Lung (tissue), 11 donors: ENCODE measurements at regions not wholly inside any gene's neighbourhood (a gene's known extent, or its start where the extent isn't known, plus 50 kb on each side); places are given as distances from the start of the nearest gene placed in this dataset.

Experiments
- ATAC-seq: fragments of 200-7000 bp; cut with Tn5 transposase; one replicate; pipeline ENCODE4 v1.9.1; 2020; ENCODE audit warnings: moderate number of reproducible peaks; ENCODE audit not compliant: insufficient read depth, low FRiP score
- DNase-seq, 3 donors: peaks; one replicate each; pipeline ENCODE4 v3.0.0-alpha.2; 2013 to 2017
- H3K27ac ChIP-seq, 2 donors: one replicate each; pipeline ENCODE4 v1.5.1; 2013; ENCODE audit warnings: mild to moderate bottlenecking in 2 of 2, moderate library complexity in 2 of 2, control low read depth in 1 of 2, inconsistent platforms in 1 of 2, low read depth in 1 of 2, low read length in 1 of 2
- H3K27me3 ChIP-seq, 3 donors: one replicate each; pipeline ENCODE4 v1.5.1; 2013; ENCODE audit warnings: low read length in 2 of 3; ENCODE audit not compliant: control insufficient read depth in 3 of 3, insufficient read depth in 3 of 3
- H3K36me3 ChIP-seq, 4 donors: one replicate each; pipeline ENCODE4 v1.5.1; 2013; ENCODE audit warnings: low read length in 4 of 4, mild to moderate bottlenecking in 1 of 4, moderate library complexity in 1 of 4; ENCODE audit not compliant: control insufficient read depth in 4 of 4, insufficient read depth in 4 of 4
- H3K4me1 ChIP-seq, 5 donors: one replicate each; pipeline ENCODE4 v1.5.1; 2013; ENCODE audit warnings: low read length in 5 of 5, mild to moderate bottlenecking in 2 of 5, moderate library complexity in 1 of 5; ENCODE audit not compliant: control insufficient read depth in 5 of 5, insufficient read depth in 5 of 5
- H3K4me3 ChIP-seq: one replicate; pipeline ENCODE4 v1.5.1; 2013; ENCODE audit warnings: mild to moderate bottlenecking, control low read depth, moderate library complexity
- H3K9ac ChIP-seq, 2 donors: one replicate each; pipeline ENCODE4 v1.5.1; 2013; ENCODE audit warnings: low read length in 2 of 2, control low read depth in 1 of 2; ENCODE audit not compliant: insufficient read depth in 1 of 2
- H3K9me3 ChIP-seq, 4 donors: one replicate each; pipeline ENCODE4 v1.5.1; 2013; ENCODE audit warnings: low read length in 3 of 4, mild to moderate bottlenecking in 1 of 4, moderate library complexity in 1 of 4; ENCODE audit not compliant: control insufficient read depth in 4 of 4, insufficient read depth in 3 of 4
- WGBS, 2 donors: extraction: QIAGEN DNeasy Blood & Tissue Kit; methylation state at CpG; one replicate each; pipeline ENCODE4 v1.1.7; 2013; 5-methylcytosine and 5-hydroxymethylcytosine counted together
- TF ChIP-seq, protein P1 (sequence below): IDR thresholded peaks from 2 replicates; pipeline ENCODE4 v1.5.1; 2012; ENCODE audit warnings: mild to moderate bottlenecking; ENCODE audit errors: control extremely low read depth, extremely low read depth
- donor health status: control.
- donor health status: control.
- donor health status: Bipolar disorder and iron deficiency.
- donor health status: healthy.
- donor health status: DM: yes; HTN: yes; CAD: no.

DNA sequence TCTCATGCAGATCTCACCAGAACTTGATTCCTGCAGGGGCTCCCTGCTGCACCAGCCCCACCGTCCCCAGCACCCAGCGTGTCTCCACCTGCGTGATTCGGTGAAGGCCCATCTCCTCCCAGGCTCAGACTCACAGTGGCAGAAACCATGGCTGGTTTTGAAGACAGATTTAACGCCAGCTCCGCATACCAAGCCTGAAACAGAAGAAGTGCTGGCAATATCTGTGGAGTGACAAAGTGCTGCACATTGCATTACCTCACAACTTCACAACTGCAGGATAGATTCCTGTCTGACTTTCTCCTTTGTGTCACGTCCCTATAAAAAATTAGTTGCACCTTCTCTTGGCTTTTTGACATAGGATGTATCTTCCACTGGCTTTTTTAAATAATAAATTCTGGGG, 120.7 kb downstream of the TTLL2 start:
- H3K36me3 ChIP-seq = no peaks in the 10 kb centered on the region
- 81 to 87% methylated on average over 7 of the region's 7 CpGs for WGBS, 2 donors
- no peak for DNase-seq
- peaks cover 0 to 4% (median 0%) of the 10 kb centered on the region in 4 donors for H3K9me3 ChIP-seq
- peaks cover 0 to 3% (median 0%) of the 10 kb centered on the region in 5 donors for H3K4me1 ChIP-seq
- TF ChIP-seq, protein P1, sequence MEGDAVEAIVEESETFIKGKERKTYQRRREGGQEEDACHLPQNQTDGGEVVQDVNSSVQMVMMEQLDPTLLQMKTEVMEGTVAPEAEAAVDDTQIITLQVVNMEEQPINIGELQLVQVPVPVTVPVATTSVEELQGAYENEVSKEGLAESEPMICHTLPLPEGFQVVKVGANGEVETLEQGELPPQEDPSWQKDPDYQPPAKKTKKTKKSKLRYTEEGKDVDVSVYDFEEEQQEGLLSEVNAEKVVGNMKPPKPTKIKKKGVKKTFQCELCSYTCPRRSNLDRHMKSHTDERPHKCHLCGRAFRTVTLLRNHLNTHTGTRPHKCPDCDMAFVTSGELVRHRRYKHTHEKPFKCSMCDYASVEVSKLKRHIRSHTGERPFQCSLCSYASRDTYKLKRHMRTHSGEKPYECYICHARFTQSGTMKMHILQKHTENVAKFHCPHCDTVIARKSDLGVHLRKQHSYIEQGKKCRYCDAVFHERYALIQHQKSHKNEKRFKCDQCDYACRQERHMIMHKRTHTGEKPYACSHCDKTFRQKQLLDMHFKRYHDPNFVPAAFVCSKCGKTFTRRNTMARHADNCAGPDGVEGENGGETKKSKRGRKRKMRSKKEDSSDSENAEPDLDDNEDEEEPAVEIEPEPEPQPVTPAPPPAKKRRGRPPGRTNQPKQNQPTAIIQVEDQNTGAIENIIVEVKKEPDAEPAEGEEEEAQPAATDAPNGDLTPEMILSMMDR = no peak
- no peaks in the 10 kb centered on the region for H3K27me3 ChIP-seq
- no peak overlapping the region for H3K4me3 ChIP-seq
- H3K9ac ChIP-seq = no peak overlapping the region
- ATAC-seq = no peak
- no peak overlapping the region for H3K27ac ChIP-seq

DNA sequence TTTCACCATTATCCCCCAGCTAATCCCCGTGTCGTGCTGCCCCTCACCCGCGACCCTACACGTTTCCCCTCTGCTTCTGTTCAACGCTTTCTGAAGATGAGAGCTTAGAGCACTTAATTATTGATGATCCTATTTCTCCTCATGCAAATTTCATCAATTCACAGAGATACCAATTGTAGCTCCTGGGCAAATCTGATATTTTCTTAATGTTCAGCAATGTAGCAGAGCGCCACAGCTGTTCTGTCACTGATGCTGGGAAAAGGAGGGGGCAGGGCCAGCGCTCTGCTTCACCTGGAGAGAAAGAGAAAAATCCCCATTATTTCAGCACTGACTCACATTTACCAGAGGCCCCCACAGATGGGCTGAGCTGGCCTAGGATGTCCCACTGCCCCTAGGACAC, 121.2 kb downstream of the TTLL2 start:
- no peaks in the 10 kb centered on the region for H3K27me3 ChIP-seq
- no peak for ATAC-seq
- peaks cover 0 to 3% (median 0%) of the 10 kb centered on the region in 5 donors for H3K4me1 ChIP-seq
- 91 to 93% methylated on average over 8 of the region's 8 CpGs for WGBS, 2 donors
- no peak for DNase-seq
- no peak overlapping the region for H3K4me3 ChIP-seq
- peaks cover 0 to 4% (median 0%) of the 10 kb centered on the region in 4 donors for H3K9me3 ChIP-seq
- H3K36me3 ChIP-seq = no peaks in the 10 kb centered on the region
- H3K27ac ChIP-seq = no peak overlapping the region
- TF ChIP-seq, protein P1 = no peak
- no peak overlapping the region for H3K9ac ChIP-seq

DNA sequence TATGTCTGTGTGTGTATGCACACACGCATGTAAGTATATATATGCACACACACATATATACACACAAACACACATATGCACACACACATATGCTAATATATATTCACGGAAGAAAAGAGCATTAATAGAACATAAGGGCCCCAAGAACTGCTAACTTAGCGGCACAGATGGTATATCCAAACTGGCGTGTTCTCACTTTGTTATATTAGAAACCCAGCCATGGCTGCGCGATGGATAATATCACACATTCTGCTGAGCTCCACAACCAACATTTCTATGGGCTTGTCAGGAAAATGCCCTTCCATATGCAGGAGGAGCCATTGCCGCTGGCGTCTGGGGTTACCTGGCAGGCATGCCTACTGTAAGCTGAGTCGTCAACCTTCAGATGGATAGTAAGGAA, 122.1 kb downstream of the TTLL2 start:
- no peak for DNase-seq
- no peak for ATAC-seq
- H3K4me3 ChIP-seq = no peak overlapping the region
- H3K4me1 ChIP-seq = peaks cover 0 to 1% (median 0%) of the 10 kb centered on the region in 5 donors
- no peaks in the 10 kb centered on the region for H3K36me3 ChIP-seq
- no peak overlapping the region for H3K27ac ChIP-seq
- peaks cover 0 to 4% (median 0%) of the 10 kb centered on the region in 4 donors for H3K9me3 ChIP-seq
- H3K27me3 ChIP-seq = no peaks in the 10 kb centered on the region
- TF ChIP-seq, protein P1 = no peak
- WGBS, 2 donors = 91 to 96% methylated on average over 9 of the region's 9 CpGs
- H3K9ac ChIP-seq = no peak overlapping the region

- Histone ChIP-seq H3K4me1 (no peaks in the 10 kb centered on the region), H3K9me3 (peaks cover 0 to 4% (median 0%) of the 10 kb centered on the region in 4 donors), H3K27me3 (no peaks in the 10 kb centered on the region), H3K27ac (no peak overlapping the region), H3K9ac (no peak overlapping the region), H3K4me3 (no peak overlapping the region), H3K36me3 (no peaks in the 10 kb centered on the region)
- DNase-seq = no peak
- 80 to 94% methylated on average over 5 of the region's 5 CpGs for WGBS, 2 donors
- ATAC-seq = no peak
- TF ChIP-seq, protein P1 = no peak
These were observed 123.5 kb downstream of the TTLL2 start for GRCh38 chr6:167448378-167448777.
